Brain microvascular endothelial cell (primary cell): ENCODE measurements at regions not wholly inside any gene's neighbourhood (a gene's known extent, or its start where the extent isn't known, plus 50 kb on each side); places are given as distances from the start of the nearest gene placed in this dataset.

ENCODE experiments used
- DNase-seq: peaks from one replicate; pipeline ENCODE4 v3.0.0-alpha.2; 2020
- H3K27ac ChIP-seq: fragments of 250-450 bp; sonication (Bioruptor Pico); 2 replicates; pipeline ENCODE4 v1.5.1; 2020; ENCODE audit warnings: mild to moderate bottlenecking, moderate library complexity
- H3K27me3 ChIP-seq: fragments of 250-450 bp; sonication (Bioruptor Pico); replicated peaks from 2 replicates; pipeline ENCODE4 v1.5.1; 2020; ENCODE audit warnings: mild to moderate bottlenecking
- H3K36me3 ChIP-seq: fragments of 250-450 bp; sonication (Bioruptor Pico); replicated peaks from 2 replicates; pipeline ENCODE4 v1.5.1; 2020; ENCODE audit warnings: mild to moderate bottlenecking
- H3K4me3 ChIP-seq: 2 replicates; pipeline ENCODE4 v1.5.1; 2011; ENCODE audit warnings: low read depth, mild to moderate bottlenecking, control low read depth, low read length, moderate library complexity
- in situ Hi-C: cut with HindIII; loops from 2 replicates; pipeline ENCODE4 v1.10.0; 2017; ENCODE audit warnings: low sequenced_read_pairs, low pct_ligation_motif_present
- TF ChIP-seq, protein P1 (sequence below): IDR thresholded peaks from 2 replicates; pipeline ENCODE4 v1.5.1; 2011; ENCODE audit warnings: low read depth, mild to moderate bottlenecking, moderate library complexity, low read length, control low read depth, inconsistent platforms; ENCODE audit errors: missing control alignments

DNA sequence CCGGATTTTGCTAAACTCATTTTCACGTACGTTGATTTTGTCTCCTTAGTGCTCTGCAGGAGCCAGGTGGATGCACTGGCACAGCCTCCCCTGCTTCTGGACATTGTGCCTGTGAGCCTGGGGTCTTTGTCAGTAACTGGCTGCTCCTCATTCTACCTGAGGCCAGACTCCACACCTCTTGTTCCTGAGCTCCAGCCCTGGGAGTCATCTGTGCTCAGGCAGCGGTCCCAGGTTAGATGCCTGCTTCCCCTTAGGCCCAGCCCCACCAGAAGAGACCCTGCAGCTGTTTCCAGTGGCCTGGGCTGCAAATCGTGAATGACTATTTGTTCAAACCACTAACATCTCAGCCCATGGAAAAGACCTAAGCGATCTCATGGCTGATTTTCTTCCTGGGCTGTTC lies 129.1 kb downstream of the ERMARD start:
- H3K36me3 ChIP-seq: no peaks in the 10 kb centered on the region
- no peak overlapping the region for H3K27ac ChIP-seq
- no peak for DNase-seq
- H3K27me3 ChIP-seq: no peaks in the 10 kb centered on the region
- in situ Hi-C loops: no loop called here
- no peak overlapping the region for H3K4me3 ChIP-seq
- TF ChIP-seq, protein P1, sequence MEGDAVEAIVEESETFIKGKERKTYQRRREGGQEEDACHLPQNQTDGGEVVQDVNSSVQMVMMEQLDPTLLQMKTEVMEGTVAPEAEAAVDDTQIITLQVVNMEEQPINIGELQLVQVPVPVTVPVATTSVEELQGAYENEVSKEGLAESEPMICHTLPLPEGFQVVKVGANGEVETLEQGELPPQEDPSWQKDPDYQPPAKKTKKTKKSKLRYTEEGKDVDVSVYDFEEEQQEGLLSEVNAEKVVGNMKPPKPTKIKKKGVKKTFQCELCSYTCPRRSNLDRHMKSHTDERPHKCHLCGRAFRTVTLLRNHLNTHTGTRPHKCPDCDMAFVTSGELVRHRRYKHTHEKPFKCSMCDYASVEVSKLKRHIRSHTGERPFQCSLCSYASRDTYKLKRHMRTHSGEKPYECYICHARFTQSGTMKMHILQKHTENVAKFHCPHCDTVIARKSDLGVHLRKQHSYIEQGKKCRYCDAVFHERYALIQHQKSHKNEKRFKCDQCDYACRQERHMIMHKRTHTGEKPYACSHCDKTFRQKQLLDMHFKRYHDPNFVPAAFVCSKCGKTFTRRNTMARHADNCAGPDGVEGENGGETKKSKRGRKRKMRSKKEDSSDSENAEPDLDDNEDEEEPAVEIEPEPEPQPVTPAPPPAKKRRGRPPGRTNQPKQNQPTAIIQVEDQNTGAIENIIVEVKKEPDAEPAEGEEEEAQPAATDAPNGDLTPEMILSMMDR: no peak

DNA sequence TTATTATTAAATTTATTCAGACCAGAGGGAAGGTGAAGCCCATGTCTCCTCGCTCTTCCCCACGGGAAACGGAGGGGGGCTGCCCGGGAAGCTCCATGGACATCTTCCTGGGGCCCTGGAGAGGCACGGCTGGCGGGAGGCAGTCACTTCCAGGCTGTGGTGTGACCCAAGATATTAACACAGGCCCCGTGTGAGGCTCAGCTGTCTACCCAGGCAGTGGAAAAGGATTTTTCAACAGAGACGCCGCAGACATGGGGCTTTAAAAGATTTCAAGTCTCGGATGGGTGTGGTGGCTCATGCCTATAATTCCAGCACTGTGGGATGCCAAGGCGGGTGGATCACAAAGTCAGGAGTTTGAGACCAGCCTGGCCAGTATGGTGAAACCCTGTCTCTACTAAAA lies 117.9 kb downstream of the ERMARD start:
- Histone ChIP-seq H3K27me3 (no peaks in the 10 kb centered on the region), H3K36me3 (no peaks in the 10 kb centered on the region), H3K27ac (no peak overlapping the region), H3K4me3 (no peak overlapping the region)
- DNase-seq: no peak
- in situ Hi-C loops: no loop called here
- TF ChIP-seq, protein P1: no peak

DNA sequence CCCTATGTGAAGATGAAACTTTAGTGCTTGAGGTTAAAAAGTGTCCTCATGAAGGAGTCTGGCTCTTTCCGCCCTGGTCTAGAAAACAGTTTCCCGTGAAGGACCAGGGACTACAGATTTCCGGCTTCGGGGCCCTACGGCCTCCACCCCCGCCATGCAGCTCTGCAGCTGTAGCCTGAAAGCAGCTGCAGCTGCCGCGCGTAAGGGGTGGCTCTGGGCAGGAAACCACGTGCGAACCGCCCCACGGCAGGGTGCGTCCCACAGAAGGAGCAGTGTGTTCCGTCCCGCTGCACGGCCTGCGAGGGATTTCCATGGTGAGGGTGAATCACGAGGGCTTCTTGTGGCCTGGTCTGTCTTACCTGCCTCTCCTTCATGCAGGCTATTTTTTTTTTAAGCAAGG lies 117.0 kb downstream of the ERMARD start:
- DNase-seq: no peak
- no peak overlapping the region for H3K4me3 ChIP-seq
- in situ Hi-C loops: no loop called here
- TF ChIP-seq, protein P1: no peak
- H3K36me3 ChIP-seq: no peaks in the 10 kb centered on the region
- H3K27me3 ChIP-seq: no peaks in the 10 kb centered on the region
- no peak overlapping the region for H3K27ac ChIP-seq

DNA sequence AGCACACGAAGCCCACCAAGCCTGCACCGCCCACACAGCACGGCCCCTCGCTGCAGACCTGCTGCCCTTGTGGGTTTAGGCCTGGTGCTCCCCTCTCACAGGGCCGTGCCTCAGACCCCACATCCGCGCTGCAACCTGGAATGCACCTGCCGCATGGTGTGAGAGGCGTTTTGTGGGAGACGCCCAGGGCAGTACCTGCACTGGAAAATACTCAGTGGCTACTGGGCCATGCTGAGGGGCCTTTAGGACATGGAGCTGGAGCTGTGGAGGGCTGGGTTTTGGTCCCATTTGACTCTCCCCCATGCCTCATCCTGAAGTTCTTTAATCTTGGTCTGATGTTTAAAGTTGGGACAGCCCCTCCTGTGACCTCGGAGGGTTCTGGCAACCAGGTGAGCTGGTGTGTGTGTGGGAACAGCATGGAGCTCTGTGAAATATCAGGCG lies 116.3 kb downstream of the ERMARD start:
- Histone ChIP-seq H3K36me3 (no peaks in the 10 kb centered on the region), H3K27me3 (no peaks in the 10 kb centered on the region), H3K4me3 (no peak overlapping the region), H3K27ac (no peak overlapping the region)
- DNase-seq: no peak
- TF ChIP-seq, protein P1: no peak
- in situ Hi-C loops: no loop called here

DNA sequence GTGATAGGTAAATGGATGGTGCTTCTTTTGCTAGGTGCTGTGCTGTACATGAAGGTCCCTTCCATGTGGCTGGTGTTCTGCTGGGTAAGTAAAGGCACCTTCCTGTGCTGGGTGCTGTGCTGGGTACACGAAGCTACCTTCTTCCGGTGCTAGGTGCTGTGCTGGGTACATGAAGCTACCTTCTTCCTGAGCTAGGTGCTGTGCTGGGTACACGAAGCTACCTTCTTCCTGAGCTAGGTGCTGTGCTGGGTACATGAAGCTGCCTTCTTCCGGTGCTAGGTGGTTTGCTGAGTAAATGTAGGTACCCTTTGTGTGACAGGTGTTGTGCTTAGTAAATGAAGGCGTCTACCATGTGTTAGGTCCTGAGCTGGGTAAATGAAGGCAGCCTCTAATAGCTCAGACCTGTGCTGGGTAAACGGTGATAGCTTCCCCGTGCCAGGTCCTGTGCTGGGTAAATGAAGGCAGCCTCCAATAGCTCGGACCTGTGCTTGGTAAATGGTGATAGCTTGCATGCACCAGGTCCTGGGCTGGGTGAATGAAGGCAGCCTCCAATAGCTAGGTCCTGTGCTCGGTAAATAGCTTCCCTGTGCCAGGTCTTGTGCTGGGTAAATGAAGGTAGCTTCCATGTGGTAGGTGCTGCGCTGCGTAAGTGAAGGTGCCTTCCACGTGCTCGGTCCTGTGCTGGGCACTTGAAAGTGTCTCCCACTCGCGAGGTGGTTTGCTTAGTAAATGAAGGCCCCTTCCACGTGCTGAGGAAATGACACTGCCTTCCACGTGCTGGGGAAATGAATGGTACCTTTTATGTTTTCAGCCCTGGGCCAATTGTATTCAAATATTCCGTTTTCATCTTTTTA lies 115.5 kb downstream of the ERMARD start:
- Histone ChIP-seq H3K27me3 (no peaks in the 10 kb centered on the region), H3K27ac (no peak overlapping the region), H3K36me3 (no peaks in the 10 kb centered on the region), H3K4me3 (no peak overlapping the region)
- no peak for DNase-seq
- in situ Hi-C loops: no loop called here
- TF ChIP-seq, protein P1: no peak

DNA sequence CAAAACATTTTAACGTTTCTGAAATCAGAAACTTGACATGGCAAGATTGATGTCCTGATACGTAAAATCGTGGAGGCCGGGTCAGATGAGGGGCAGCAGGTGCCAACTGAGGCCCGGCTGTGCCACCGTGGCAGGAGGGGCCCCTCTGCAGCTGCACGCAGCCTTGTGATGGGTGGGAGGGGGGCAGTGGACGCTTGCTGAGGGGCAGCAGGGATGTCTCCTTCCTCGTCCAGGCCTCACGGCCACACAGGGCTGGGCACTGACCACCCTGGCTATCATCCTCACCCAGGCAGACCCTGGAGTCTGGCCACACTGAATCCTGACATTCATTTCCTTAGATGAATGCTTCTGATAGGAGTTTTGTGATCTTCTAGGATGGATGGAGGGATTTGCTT lies 114.7 kb downstream of the ERMARD start:
- in situ Hi-C loops: no loop called here
- H3K27me3 ChIP-seq: no peaks in the 10 kb centered on the region
- TF ChIP-seq, protein P1: no peak
- H3K4me3 ChIP-seq: no peak overlapping the region
- no peak for DNase-seq
- H3K36me3 ChIP-seq: no peaks in the 10 kb centered on the region
- H3K27ac ChIP-seq: no peak overlapping the region
